ENCODE measurements at regions not wholly inside any gene's neighbourhood (a gene's known extent, or its start where the extent isn't known, plus 50 kb on each side); places are given as distances from the start of the nearest gene placed in this dataset.

GRCh38 chr10:7000061-7000460 is 410.8 kb downstream of the SFMBT2 start:
- DNase-seq (ENCODE audit: insufficient read length, low spot score, missing footprints), result no peak
- Histone ChIP-seq H3K27me3 (ENCODE audit: insufficient read depth, low read length) (no peaks in the 10 kb centered on the region), H3K27ac (ENCODE audit: low read depth, low read length) (no peak overlapping the region), H3K36me3 (ENCODE audit: insufficient read depth, low read length) (no peaks in the 10 kb centered on the region), H2AFZ (ENCODE audit: low read length) (no peak overlapping the region), H3K79me2 (ENCODE audit: insufficient read depth, low read length) (no peaks in the 10 kb centered on the region), H4K20me1 (ENCODE audit: insufficient read depth, low read length) (no peaks in the 10 kb centered on the region), H3K4me1 (ENCODE audit: insufficient read depth, low read length) (no peaks in the 10 kb centered on the region), H3K9me3 (ENCODE audit: low read depth, low read length) (no peaks in the 10 kb centered on the region), H3K4me3 (ENCODE audit: insufficient read depth, low read length) (no peak overlapping the region), H3K4me2 (ENCODE audit: insufficient read depth, low read length) (no peak overlapping the region)
- no peak for TF ChIP-seq CTCF (IDR thresholded peaks at IDR 0.05; ENCODE audit: extremely low read depth, low read depth, low read length)

- TF ChIP-seq CTCF (IDR thresholded peaks at IDR 0.05; ENCODE audit: extremely low read depth, low read depth, low read length), result no peak
- H2AFZ ChIP-seq (ENCODE audit: low read length), result no peak overlapping the region
- H3K9me3 ChIP-seq (ENCODE audit: low read depth, low read length), result no peaks in the 10 kb centered on the region
- H3K36me3 ChIP-seq (ENCODE audit: insufficient read depth, low read length), result no peaks in the 10 kb centered on the region
- H3K27me3 ChIP-seq (ENCODE audit: insufficient read depth, low read length), result no peaks in the 10 kb centered on the region
- no peaks in the 10 kb centered on the region for H4K20me1 ChIP-seq (ENCODE audit: insufficient read depth, low read length)
- H3K4me3 ChIP-seq (ENCODE audit: insufficient read depth, low read length), result no peak overlapping the region
- H3K79me2 ChIP-seq (ENCODE audit: insufficient read depth, low read length), result no peaks in the 10 kb centered on the region
- no peak overlapping the region for H3K4me2 ChIP-seq (ENCODE audit: insufficient read depth, low read length)
- no peak overlapping the region for H3K27ac ChIP-seq (ENCODE audit: low read depth, low read length)
- no peaks in the 10 kb centered on the region for H3K4me1 ChIP-seq (ENCODE audit: insufficient read depth, low read length)
- no peak for DNase-seq (ENCODE audit: insufficient read length, low spot score, missing footprints)
Observed at GRCh38 chr10:6999232-6999925, 411.5 kb downstream of the SFMBT2 start.

- Histone ChIP-seq H3K27ac (ENCODE audit: low read depth, low read length) (no peak overlapping the region), H2AFZ (ENCODE audit: low read length) (no peak overlapping the region), H3K27me3 (ENCODE audit: insufficient read depth, low read length) (no peaks in the 10 kb centered on the region), H4K20me1 (ENCODE audit: insufficient read depth, low read length) (no peaks in the 10 kb centered on the region), H3K4me2 (ENCODE audit: insufficient read depth, low read length) (no peak overlapping the region), H3K4me3 (ENCODE audit: insufficient read depth, low read length) (no peak overlapping the region), H3K4me1 (ENCODE audit: insufficient read depth, low read length) (no peaks in the 10 kb centered on the region), H3K79me2 (ENCODE audit: insufficient read depth, low read length) (no peaks in the 10 kb centered on the region), H3K9me3 (ENCODE audit: low read depth, low read length) (no peaks in the 10 kb centered on the region), H3K36me3 (ENCODE audit: insufficient read depth, low read length) (no peaks in the 10 kb centered on the region)
- TF ChIP-seq CTCF (IDR thresholded peaks at IDR 0.05; ENCODE audit: extremely low read depth, low read depth, low read length), result no peak
- DNase-seq (ENCODE audit: insufficient read length, low spot score, missing footprints), result no peak
Observed at GRCh38 chr10:6997509-6997908, 413.3 kb downstream of the SFMBT2 start.

GRCh38 chr10:6996431-6996830 is 414.4 kb downstream of the SFMBT2 start:
- no peaks in the 10 kb centered on the region for H3K4me1 ChIP-seq (ENCODE audit: insufficient read depth, low read length)

More at GRCh38 chr10:6996431-6996830, 414.4 kb downstream of the SFMBT2 start:
- H3K9me3 ChIP-seq (ENCODE audit: low read depth, low read length), result no peaks in the 10 kb centered on the region
- H3K27me3 ChIP-seq (ENCODE audit: insufficient read depth, low read length), result no peaks in the 10 kb centered on the region
- no peak overlapping the region for H3K27ac ChIP-seq (ENCODE audit: low read depth, low read length)
- no peaks in the 10 kb centered on the region for H3K79me2 ChIP-seq (ENCODE audit: insufficient read depth, low read length)
- H3K4me2 ChIP-seq (ENCODE audit: insufficient read depth, low read length), result no peak overlapping the region
- TF ChIP-seq CTCF (IDR thresholded peaks at IDR 0.05; ENCODE audit: extremely low read depth, low read depth, low read length), result no peak
- no peak overlapping the region for H2AFZ ChIP-seq (ENCODE audit: low read length)
- H3K36me3 ChIP-seq (ENCODE audit: insufficient read depth, low read length), result no peaks in the 10 kb centered on the region
- H3K4me3 ChIP-seq (ENCODE audit: insufficient read depth, low read length), result no peak overlapping the region
- DNase-seq (ENCODE audit: insufficient read length, low spot score, missing footprints), result no peak
- no peaks in the 10 kb centered on the region for H4K20me1 ChIP-seq (ENCODE audit: insufficient read depth, low read length)

Data from osteoblast (primary cell).